H1 (cell line): ENCODE measurements at regions not wholly inside any gene's neighbourhood (a gene's known extent, or its start where the extent isn't known, plus 50 kb on each side); places are given as distances from the start of the nearest gene placed in this dataset.
A peak's percentile ranks its signal among the peaks of the same experiment; 100 is the strongest.

ENCODE experiments used
- CTCF ChIA-PET: fragments of 300-600 bp; sonication (Branson Sonifier 250); formaldehyde crosslinking; loops from one replicate; lab custom pipeline; 2021; ENCODE audit not compliant: partially characterized antibody; lab: Charles Lee
- POLR2A ChIA-PET: fragments of 300-600 bp; sonication (Branson Sonifier 250); formaldehyde crosslinking; loops from one replicate; lab custom pipeline; 2021; ENCODE audit warnings: inconsistent platforms; ENCODE audit not compliant: partially characterized antibody; lab: Charles Lee
- DNase-seq, 2 experiments: peaks; one replicate each; pipeline versions ENCODE4 v3.0.0 to v3.0.0-alpha.2; 2010 to 2022; ENCODE audit warnings: low spot score in 2 of 2, low read depth in 1 of 2, mixed read lengths in 1 of 2
- FAIRE-seq: peaks from 2 replicates; lab custom pipeline; 2011; peaks lifted over from hg19 to GRCh38; lab: Jason Lieb, UNC
- H2AFZ ChIP-seq: 2 replicates; pipeline ENCODE4 v1.8.1; 2012; ENCODE audit warnings: low read length, inconsistent platforms
- H2AK5ac ChIP-seq: 2 replicates; pipeline ENCODE4 v1.6.1; 2013; ENCODE audit warnings: low read depth, low read length
- H2BK120ac ChIP-seq: replicated peaks from 2 replicates; pipeline ENCODE3; 2013; ENCODE audit warnings: low read depth, low read length, inconsistent platforms
- H2BK12ac ChIP-seq: 2 replicates; pipeline ENCODE4 v1.6.1; 2013; ENCODE audit warnings: low read depth, low read length
- H2BK15ac ChIP-seq: 2 replicates; pipeline ENCODE4 v1.6.1; 2013; ENCODE audit warnings: low read length
- H2BK20ac ChIP-seq: 2 replicates; pipeline ENCODE4 v1.6.1; 2013; ENCODE audit warnings: low read length
- H2BK5ac ChIP-seq: 2 replicates; pipeline ENCODE4 v1.6.1; 2013; ENCODE audit warnings: low read depth, low read length
- H3K14ac ChIP-seq: 2 replicates; pipeline ENCODE4 v1.6.1; 2013; ENCODE audit warnings: inconsistent platforms; ENCODE audit not compliant: insufficient read length
- H3K18ac ChIP-seq: 2 replicates; pipeline ENCODE4 v1.6.1; 2013; ENCODE audit warnings: low read length; ENCODE audit errors: extremely low read depth
- H3K23ac ChIP-seq: 2 replicates; pipeline ENCODE4 v1.6.1; 2013; ENCODE audit warnings: inconsistent platforms; ENCODE audit not compliant: insufficient read length
- H3K23me2 ChIP-seq: 2 replicates; pipeline ENCODE4 v1.6.1; 2013; ENCODE audit warnings: low read depth, low read length
- H3K27ac ChIP-seq: 2 replicates; pipeline ENCODE4 v1.6.1; 2011; ENCODE audit warnings: low read depth, low read length, inconsistent platforms
- H3K27me3 ChIP-seq, 4 experiments: replicated peaks in 1 of 4; 1 replicate in 1 of 4; 2 replicates in 3 of 4; pipeline versions ENCODE4 v1.6.1 to v1.8.1; 2011 to 2013; ENCODE audit warnings: low read length in 3 of 4, mild to moderate bottlenecking in 3 of 4, inconsistent platforms in 2 of 4, mixed read lengths in 2 of 4, moderate library complexity in 1 of 4; ENCODE audit not compliant: control insufficient read depth in 3 of 4, insufficient read depth in 3 of 4; ENCODE audit errors: extremely low read depth in 1 of 4
- H3K36me3 ChIP-seq, 4 experiments: 2 replicates each; pipeline versions ENCODE4 v1.6.1 to v1.8.1; 2011 to 2013; ENCODE audit warnings: mild to moderate bottlenecking in 4 of 4, low read length in 3 of 4, moderate library complexity in 2 of 4, control low read depth in 1 of 4, inconsistent platforms in 1 of 4; ENCODE audit not compliant: insufficient read depth in 4 of 4, control insufficient read depth in 2 of 4
- H3K4ac ChIP-seq: replicated peaks from 2 replicates; pipeline ENCODE3; 2013; ENCODE audit warnings: low read length, low read depth, mixed read lengths, inconsistent platforms; ENCODE audit not compliant: insufficient read length
- H3K4me1 ChIP-seq, 4 experiments: replicated peaks in 1 of 4; 1 replicate in 1 of 4; 2 replicates in 3 of 4; pipeline versions ENCODE4 v1.6.1 to v1.8.1; 2011 to 2013; ENCODE audit warnings: low read length in 3 of 4, inconsistent platforms in 2 of 4, mixed read lengths in 1 of 4; ENCODE audit not compliant: insufficient read depth in 4 of 4, control insufficient read depth in 3 of 4
- H3K4me2 ChIP-seq, 2 experiments: 2 replicates each; pipeline versions ENCODE4 v1.6.1 to v1.8.1; 2011 to 2013; ENCODE audit warnings: low read depth in 2 of 2, low read length in 2 of 2, control low read depth in 1 of 2, inconsistent platforms in 1 of 2, mild to moderate bottlenecking in 1 of 2; ENCODE audit not compliant: insufficient read depth in 1 of 2
- H3K4me3 ChIP-seq, 4 experiments: fragments of 200-600, 300-600 bp in 1 of 4; sonication (generic), shearing (Covaris generic), sonication (Bioruptor Twin) in 1 of 4; 2 replicates each; pipeline versions ENCODE4 v1.5.1 to v1.8.1; 2011 to 2016; ENCODE audit warnings: low read length in 4 of 4, low read depth in 3 of 4, control low read depth in 2 of 4, inconsistent platforms in 2 of 4, mild to moderate bottlenecking in 2 of 4, mixed read lengths in 1 of 4, moderate library complexity in 1 of 4; ENCODE audit not compliant: insufficient read depth in 2 of 4; ENCODE audit errors: extremely low read depth in 1 of 4
- H3K56ac ChIP-seq: replicated peaks from 2 replicates; pipeline ENCODE3; 2013; ENCODE audit warnings: low read depth, mild to moderate bottlenecking, mixed read lengths, low read length, inconsistent platforms; ENCODE audit not compliant: insufficient read length
- H3K79me1 ChIP-seq: 2 replicates; pipeline ENCODE4 v1.6.1; 2013; ENCODE audit warnings: low read depth, low read length, control low read depth
- H3K79me2 ChIP-seq, 2 experiments: 2 replicates each; pipeline versions ENCODE4 v1.6.1 to v1.8.1; 2012 to 2013; ENCODE audit warnings: low read length in 2 of 2, mild to moderate bottlenecking in 2 of 2, inconsistent platforms in 1 of 2; ENCODE audit not compliant: insufficient read depth in 2 of 2, control insufficient read depth in 1 of 2
- H3K9ac ChIP-seq, 4 experiments: replicated peaks in 1 of 4; 1 replicate in 1 of 4; 2 replicates in 3 of 4; pipeline versions ENCODE4 v1.6.1 to v1.8.1; 2011 to 2013; ENCODE audit warnings: low read depth in 3 of 4, low read length in 3 of 4, control low read depth in 2 of 4, mild to moderate bottlenecking in 2 of 4, moderate library complexity in 2 of 4, inconsistent platforms in 1 of 4; ENCODE audit errors: extremely low read depth in 1 of 4
- H3K9me3 ChIP-seq, 2 experiments: 2 replicates each; pipeline versions ENCODE4 v1.6.1 to v1.8.1; 2012 to 2013; ENCODE audit warnings: mild to moderate bottlenecking in 2 of 2, moderate library complexity in 2 of 2, control low read depth in 1 of 2, inconsistent platforms in 1 of 2, low read depth in 1 of 2, low read length in 1 of 2, mixed read lengths in 1 of 2; ENCODE audit not compliant: insufficient read depth in 2 of 2
- H4K20me1 ChIP-seq, 2 experiments: replicated peaks in 1 of 2; 2 replicates each; pipeline versions ENCODE3 to v1.8.1; 2011 to 2013; ENCODE audit warnings: inconsistent platforms in 2 of 2, low read length in 2 of 2, mild to moderate bottlenecking in 1 of 2; ENCODE audit not compliant: insufficient read depth in 2 of 2, control insufficient read depth in 1 of 2
- H4K5ac ChIP-seq: 2 replicates; pipeline ENCODE4 v1.6.1; 2013; ENCODE audit warnings: low read length, low read depth, mixed read lengths, inconsistent platforms; ENCODE audit not compliant: insufficient read length
- H4K8ac ChIP-seq: 2 replicates; pipeline ENCODE4 v1.8.0; 2013; ENCODE audit warnings: mild to moderate bottlenecking, moderate library complexity, low read length, inconsistent platforms; ENCODE audit not compliant: insufficient read depth; ENCODE audit errors: extremely low read depth
- H4K91ac ChIP-seq: replicated peaks from 2 replicates; pipeline ENCODE3; 2013; ENCODE audit warnings: low read length, mixed read lengths, inconsistent platforms; ENCODE audit not compliant: insufficient read length
- CBX8 ChIP-seq: fragments of 300-800, 300-1000 bp; sonication (generic); IDR thresholded peaks from 2 replicates; pipeline ENCODE4 v1.7.1; 2016; ENCODE audit warnings: low read depth, low read length, borderline replicate concordance
- CREB1 ChIP-seq: IDR thresholded peaks from 2 replicates; pipeline ENCODE4 v1.6.1; 2012; ENCODE audit warnings: inconsistent platforms
- CTBP2 ChIP-seq: IDR thresholded peaks from 2 replicates; pipeline ENCODE4 v1.7.0; 2011; ENCODE audit warnings: borderline replicate concordance, mild to moderate bottlenecking, moderate library complexity, mixed read lengths, low read length; ENCODE audit not compliant: insufficient read depth, insufficient read length
- EGR1 ChIP-seq: IDR thresholded peaks from 2 replicates; pipeline ENCODE4 v1.6.1; 2011; ENCODE audit warnings: low read depth, low read length, borderline replicate concordance
- KDM1A ChIP-seq: fragments of 200-600, 300-600 bp; sonication (generic); IDR thresholded peaks from 2 replicates; pipeline ENCODE4 v1.7.1; 2016; ENCODE audit warnings: mild to moderate bottlenecking, low read length, borderline replicate concordance
- NRF1 ChIP-seq: IDR thresholded peaks from 2 replicates; pipeline ENCODE4 v1.6.1; 2011; ENCODE audit warnings: mild to moderate bottlenecking, low read depth, low read length, improper control_type of control experiment
- POU5F1 ChIP-seq: IDR thresholded peaks from 2 replicates; pipeline ENCODE4 v1.6.1; 2011; ENCODE audit warnings: low read depth, mild to moderate bottlenecking, low read length, moderate library complexity
- RBBP5 ChIP-seq: IDR thresholded peaks from 2 replicates; pipeline ENCODE4 v1.7.1; 2012; ENCODE audit warnings: low read depth, mild to moderate bottlenecking, inconsistent platforms, low read length, moderate library complexity, borderline replicate concordance
- RXRA ChIP-seq: IDR thresholded peaks from 2 replicates; pipeline ENCODE4 v1.6.1; 2011; ENCODE audit warnings: low read depth, mild to moderate bottlenecking, low read length, moderate library complexity; ENCODE audit not compliant: insufficient read depth
- SP1 ChIP-seq: IDR thresholded peaks from 2 replicates; pipeline ENCODE4 v1.6.1; 2011; ENCODE audit warnings: low read depth, low read length
- SP4 ChIP-seq: IDR thresholded peaks from 2 replicates; pipeline ENCODE4 v1.6.1; 2012; ENCODE audit warnings: low read length, inconsistent platforms
- TBP ChIP-seq: IDR thresholded peaks from 2 replicates; pipeline ENCODE4 v1.6.1; 2011; ENCODE audit warnings: low read depth, low read length, improper control_type of control experiment
- WGBS, 2 experiments: shearing (Covaris generic) in 1 of 2; methylation state at CpG; one replicate each; pipeline versions ENCODE4 v1.1.6 to v1.1.7; 2013 to 2015; ENCODE audit warnings: low lambda C conversion rate in 2 of 2, mixed read lengths in 2 of 2, inconsistent platforms in 1 of 2, low coverage in 1 of 2, missing lambda C conversion rate in 1 of 2; ENCODE audit not compliant: insufficient replicate concordance in 2 of 2, insufficient coverage in 1 of 2, insufficient read length in 1 of 2; ENCODE audit errors: extremely low coverage in 1 of 2, missing lambda C conversion rate in 1 of 2; 5-methylcytosine and 5-hydroxymethylcytosine counted together
- TF ChIP-seq, protein P1 (sequence below): IDR thresholded peaks from 2 replicates; pipeline ENCODE4 v1.6.1; 2011; ENCODE audit warnings: low read length, improper control_type of control experiment

GRCh38 chr6:21870076-21870730, 276.7 kb downstream of the SOX4 start:
- H3K79me1 ChIP-seq: peaks cover 8% of the 10 kb centered on the region; the same call in 1 of the 2 replicates
- 86% methylated on average over 5 of the region's 5 CpGs; no CpG with 5 or more reads in 1 of the 2 experiments for WGBS, 2 experiments
- H3K9me3 ChIP-seq: no peaks in the 10 kb centered on the region
- no peak overlapping the region for H4K5ac ChIP-seq
- H2BK120ac ChIP-seq: no peak overlapping the region
- H3K27ac ChIP-seq: no peak overlapping the region
- no peaks in the 10 kb centered on the region for H3K27me3 ChIP-seq
- no peak overlapping the region for H2BK12ac ChIP-seq
- no peak overlapping the region for H4K91ac ChIP-seq
- H3K4me3 ChIP-seq: no peak overlapping the region
- H3K4ac ChIP-seq: no peak overlapping the region
- H3K79me2 ChIP-seq: peaks cover 0 to 52% of the 10 kb centered on the region in 2 experiments; a peak in 2 of 4 replicates
- H3K56ac ChIP-seq: no peak overlapping the region
- peaks cover 0 to 10% (median 2%) of the 10 kb centered on the region in 4 experiments; a peak in 4 of 7 replicates for H3K4me1 ChIP-seq
- no peak overlapping the region for H2BK20ac ChIP-seq
- H3K9ac ChIP-seq: no peak overlapping the region
- DNase-seq: no peak
- no peaks in the 10 kb centered on the region for H3K23me2 ChIP-seq
- no peak overlapping the region for H2AK5ac ChIP-seq
- FAIRE-seq: no peak
- H3K18ac ChIP-seq: no peak overlapping the region
- no peak overlapping the region for H4K8ac ChIP-seq
- POLR2A ChIA-PET: no interaction called here
- CTCF ChIA-PET: interaction anchor here (1.1 kb wide), 1 partner anchor 96 kb away, joined by 3 read pairs; no protein-coding TSS in a partner anchor
- H2AFZ ChIP-seq: no peak overlapping the region
- no peaks in the 10 kb centered on the region for H4K20me1 ChIP-seq
- H2BK5ac ChIP-seq: peak overlapping the region; percentile 54; the same call in 1 of the 2 replicates
- 0 out of 8 replicates have a peak, but pooled peaks cover 0 to 2% (median 0%) of the 10 kb centered on the region in 4 experiments for H3K36me3 ChIP-seq
- H2BK15ac ChIP-seq: no peak overlapping the region
- H3K14ac ChIP-seq: no peak overlapping the region
- no peak overlapping the region for H3K23ac ChIP-seq
- H3K4me2 ChIP-seq: no peak overlapping the region
- TF ChIP-seq CTBP2 (no peak), RBBP5 (no peak), CREB1 (no peak), EGR1 (no peak), KDM1A (no peak), POU5F1 (no peak), SP1 (no peak), TBP (no peak), NRF1 (no peak), SP4 (no peak), CBX8 (no peak), RXRA (no peak)
- TF ChIP-seq, protein P1, sequence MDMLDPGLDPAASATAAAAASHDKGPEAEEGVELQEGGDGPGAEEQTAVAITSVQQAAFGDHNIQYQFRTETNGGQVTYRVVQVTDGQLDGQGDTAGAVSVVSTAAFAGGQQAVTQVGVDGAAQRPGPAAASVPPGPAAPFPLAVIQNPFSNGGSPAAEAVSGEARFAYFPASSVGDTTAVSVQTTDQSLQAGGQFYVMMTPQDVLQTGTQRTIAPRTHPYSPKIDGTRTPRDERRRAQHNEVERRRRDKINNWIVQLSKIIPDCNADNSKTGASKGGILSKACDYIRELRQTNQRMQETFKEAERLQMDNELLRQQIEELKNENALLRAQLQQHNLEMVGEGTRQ: no peak
